Hepatocyte (in vitro differentiated cells): ENCODE measurements at regions not wholly inside any gene's neighbourhood (a gene's known extent, or its start where the extent isn't known, plus 50 kb on each side); places are given as distances from the start of the nearest gene placed in this dataset.

Experiments used
- DNase-seq: peaks from one replicate; pipeline ENCODE4 v3.0.0-alpha.2; 2016; ENCODE audit warnings: low spot score
- H2AFZ ChIP-seq: fragments of 200-600 bp; sonication (generic); 2 replicates; pipeline ENCODE4 v1.6.0; 2016; ENCODE audit warnings: antibody characterized with exemption, mild to moderate bottlenecking
- H3K27ac ChIP-seq: fragments of 200-600 bp; sonication (generic); 2 replicates; pipeline ENCODE4 v1.5.1; 2016; ENCODE audit warnings: mild to moderate bottlenecking
- H3K27me3 ChIP-seq: fragments of 200-600 bp; sonication (generic); 2 replicates; pipeline ENCODE4 v1.6.1; 2016
- H3K36me3 ChIP-seq: fragments of 200-600 bp; sonication (generic); replicated peaks from 2 replicates; pipeline ENCODE4 v1.5.1; 2016; ENCODE audit warnings: low read depth; ENCODE audit not compliant: insufficient read depth
- H3K4me1 ChIP-seq: fragments of 200-600 bp; sonication (generic); 2 replicates; pipeline ENCODE4 v1.5.1; 2016; ENCODE audit warnings: mild to moderate bottlenecking, moderate library complexity; ENCODE audit not compliant: insufficient read depth
- H3K4me2 ChIP-seq: fragments of 200-600 bp; sonication (generic); 2 replicates; pipeline ENCODE4 v1.6.0; 2016
- H3K4me3 ChIP-seq: fragments of 200-600 bp; sonication (generic); 2 replicates; pipeline ENCODE4 v1.5.1; 2016; ENCODE audit warnings: mild to moderate bottlenecking
- H3K79me2 ChIP-seq: fragments of 200-600 bp; sonication (generic); 2 replicates; pipeline ENCODE4 v1.6.0; 2017; ENCODE audit warnings: mild to moderate bottlenecking
- H3K9me2 ChIP-seq: fragments of 200-600 bp; sonication (generic); replicated peaks from 2 replicates; pipeline ENCODE4 v1.6.0; 2017; ENCODE audit warnings: mild to moderate bottlenecking; ENCODE audit not compliant: insufficient read depth
- H3K9me3 ChIP-seq: fragments of 200-600 bp; sonication (generic); 2 replicates; pipeline ENCODE4 v1.5.1; 2016; ENCODE audit warnings: low read depth, mild to moderate bottlenecking
- H4K20me1 ChIP-seq: fragments of 200-600 bp; sonication (generic); 2 replicates; pipeline ENCODE4 v1.6.0; 2016; ENCODE audit warnings: mild to moderate bottlenecking; ENCODE audit not compliant: insufficient read depth, poor library complexity, severe bottlenecking
- EZH2 ChIP-seq: fragments of 200-600 bp; sonication (generic); IDR thresholded peaks from 2 replicates; pipeline ENCODE4 v1.6.1; 2016; ENCODE audit warnings: antibody characterized with exemption, mild to moderate bottlenecking, borderline replicate concordance
- EZH2phosphoT487 ChIP-seq: fragments of 200-600 bp; sonication (generic); IDR thresholded peaks from one replicate; pipeline ENCODE4 v1.6.1; 2018; ENCODE audit warnings: antibody characterized with exemption, mild to moderate bottlenecking, low read depth, moderate library complexity; ENCODE audit not compliant: unreplicated experiment, severe bottlenecking
- WGBS: methylation state at CpG from one replicate; pipeline ENCODE4 v1.1.6; 2016; ENCODE audit warnings: low lambda C conversion rate; ENCODE audit errors: missing lambda C conversion rate; 5-methylcytosine and 5-hydroxymethylcytosine counted together
- TF ChIP-seq, protein P1 (sequence below): fragments of 200-600 bp; sonication (generic); IDR thresholded peaks from 2 replicates; pipeline ENCODE4 v1.5.1; 2016; ENCODE audit warnings: antibody characterized with exemption, mild to moderate bottlenecking; ENCODE audit not compliant: poor library complexity

DNA sequence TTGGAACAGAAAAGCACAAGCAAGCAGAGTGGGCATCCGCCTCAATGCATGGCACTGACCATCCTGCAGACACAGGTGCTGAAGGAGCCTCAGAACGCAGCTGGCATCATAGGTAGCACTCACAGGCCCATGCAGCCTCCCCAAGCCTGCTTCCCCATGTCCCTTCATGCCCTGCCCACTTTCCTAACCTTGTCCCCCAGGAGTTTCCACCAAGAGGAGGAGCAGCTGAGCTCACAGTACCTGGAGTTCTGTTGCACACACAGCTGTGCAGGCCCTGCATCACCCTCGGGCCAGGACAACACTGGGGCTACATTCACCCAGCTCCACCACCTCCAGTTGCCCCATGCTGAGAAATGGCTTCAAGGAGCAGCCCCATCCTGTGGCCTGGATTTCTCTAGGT is 83.4 kb downstream of the SETD4 start:
- H3K4me3 ChIP-seq, result no peak overlapping the region
- no peaks in the 10 kb centered on the region for H4K20me1 ChIP-seq
- no peaks in the 10 kb centered on the region for H3K9me3 ChIP-seq
- H3K27ac ChIP-seq, result no peak overlapping the region
- no peaks in the 10 kb centered on the region for H3K27me3 ChIP-seq
- H3K9me2 ChIP-seq, result no peaks in the 10 kb centered on the region
- TF ChIP-seq, protein P1, sequence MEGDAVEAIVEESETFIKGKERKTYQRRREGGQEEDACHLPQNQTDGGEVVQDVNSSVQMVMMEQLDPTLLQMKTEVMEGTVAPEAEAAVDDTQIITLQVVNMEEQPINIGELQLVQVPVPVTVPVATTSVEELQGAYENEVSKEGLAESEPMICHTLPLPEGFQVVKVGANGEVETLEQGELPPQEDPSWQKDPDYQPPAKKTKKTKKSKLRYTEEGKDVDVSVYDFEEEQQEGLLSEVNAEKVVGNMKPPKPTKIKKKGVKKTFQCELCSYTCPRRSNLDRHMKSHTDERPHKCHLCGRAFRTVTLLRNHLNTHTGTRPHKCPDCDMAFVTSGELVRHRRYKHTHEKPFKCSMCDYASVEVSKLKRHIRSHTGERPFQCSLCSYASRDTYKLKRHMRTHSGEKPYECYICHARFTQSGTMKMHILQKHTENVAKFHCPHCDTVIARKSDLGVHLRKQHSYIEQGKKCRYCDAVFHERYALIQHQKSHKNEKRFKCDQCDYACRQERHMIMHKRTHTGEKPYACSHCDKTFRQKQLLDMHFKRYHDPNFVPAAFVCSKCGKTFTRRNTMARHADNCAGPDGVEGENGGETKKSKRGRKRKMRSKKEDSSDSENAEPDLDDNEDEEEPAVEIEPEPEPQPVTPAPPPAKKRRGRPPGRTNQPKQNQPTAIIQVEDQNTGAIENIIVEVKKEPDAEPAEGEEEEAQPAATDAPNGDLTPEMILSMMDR, result no peak
- no peak overlapping the region for H2AFZ ChIP-seq
- no peaks in the 10 kb centered on the region for H3K36me3 ChIP-seq
- WGBS, result 85% methylated on average over 3 of the region's 3 CpGs
- no peaks in the 10 kb centered on the region for H3K4me1 ChIP-seq
- no peak for DNase-seq
- no peaks in the 10 kb centered on the region for H3K79me2 ChIP-seq
- no peak overlapping the region for H3K4me2 ChIP-seq

DNA sequence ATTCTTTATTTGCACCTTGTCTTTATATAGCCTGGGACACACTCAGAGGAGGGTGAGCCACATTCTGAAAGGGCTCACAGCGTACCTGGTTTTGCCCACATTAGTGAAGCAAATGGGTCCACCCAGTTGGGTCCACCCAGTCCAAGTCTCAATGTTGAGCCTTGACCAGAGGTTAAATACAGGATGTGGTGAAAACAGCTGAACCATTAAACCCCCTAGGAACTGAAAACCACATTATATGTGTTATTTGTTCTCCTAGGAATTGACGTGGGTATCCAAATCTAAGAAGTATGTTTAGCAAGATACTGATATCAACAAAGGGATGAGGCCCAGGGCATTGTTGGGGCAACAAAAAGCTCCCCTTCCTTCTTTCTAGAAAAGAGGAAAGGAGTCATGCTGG is 83.8 kb downstream of the SETD4 start:
- Histone ChIP-seq H3K9me2 (no peaks in the 10 kb centered on the region), H3K4me1 (no peaks in the 10 kb centered on the region), H3K4me3 (no peak overlapping the region), H4K20me1 (no peaks in the 10 kb centered on the region), H2AFZ (no peak overlapping the region), H3K79me2 (no peaks in the 10 kb centered on the region), H3K36me3 (no peaks in the 10 kb centered on the region), H3K9me3 (no peaks in the 10 kb centered on the region), H3K27ac (no peak overlapping the region), H3K4me2 (no peak overlapping the region), H3K27me3 (no peaks in the 10 kb centered on the region)
- TF ChIP-seq, protein P1, result no peak
- TF ChIP-seq EZH2phosphoT487 (no peak), EZH2 (no peak)
- DNase-seq, result no peak
- 88% methylated on average over 2 of the region's 2 CpGs for WGBS

DNA sequence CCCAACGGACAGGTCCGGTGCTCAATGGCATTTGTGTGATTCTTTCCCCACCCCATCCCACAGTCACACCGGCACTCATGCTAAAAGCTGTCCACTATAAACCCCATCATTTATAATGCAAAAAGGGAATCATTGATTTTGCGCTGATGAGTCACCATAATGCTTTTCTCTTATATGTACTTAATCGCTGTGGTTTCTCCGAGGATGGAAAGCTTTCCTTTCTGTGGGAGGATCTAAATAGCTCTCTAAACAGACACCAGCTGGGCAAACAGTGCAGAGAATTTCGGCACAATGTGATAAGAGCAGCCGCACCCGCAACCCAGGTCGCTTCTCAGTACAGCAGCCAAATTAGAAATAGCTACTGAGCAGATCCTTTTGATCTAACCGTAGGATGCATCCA is 85.6 kb downstream of the SETD4 start:
- H3K9me3 ChIP-seq, result no peaks in the 10 kb centered on the region
- H3K4me1 ChIP-seq, result no peaks in the 10 kb centered on the region
- no peak overlapping the region for H2AFZ ChIP-seq
- H4K20me1 ChIP-seq, result no peaks in the 10 kb centered on the region
- 56% methylated on average over 11 of the region's 11 CpGs for WGBS
- no peak overlapping the region for H3K4me3 ChIP-seq
- no peaks in the 10 kb centered on the region for H3K9me2 ChIP-seq
- DNase-seq, result no peak
- H3K27me3 ChIP-seq, result no peaks in the 10 kb centered on the region
- H3K79me2 ChIP-seq, result no peaks in the 10 kb centered on the region
- H3K27ac ChIP-seq, result no peak overlapping the region
- no peaks in the 10 kb centered on the region for H3K36me3 ChIP-seq
- H3K4me2 ChIP-seq, result no peak overlapping the region
- TF ChIP-seq EZH2 (no peak), EZH2phosphoT487 (no peak)
- TF ChIP-seq, protein P1, result no peak

- Histone ChIP-seq H3K79me2 (no peaks in the 10 kb centered on the region), H3K4me2 (no peak overlapping the region), H3K27me3 (no peaks in the 10 kb centered on the region), H2AFZ (no peak overlapping the region), H3K9me3 (no peaks in the 10 kb centered on the region), H3K27ac (no peak overlapping the region), H3K4me3 (no peak overlapping the region), H3K9me2 (no peaks in the 10 kb centered on the region), H3K36me3 (no peaks in the 10 kb centered on the region), H4K20me1 (no peaks in the 10 kb centered on the region), H3K4me1 (no peaks in the 10 kb centered on the region)
- TF ChIP-seq EZH2phosphoT487 (no peak), EZH2 (no peak)
- TF ChIP-seq, protein P1, result no peak
- WGBS, result 95% methylated on average over 1 of the region's 1 CpG
- no peak for DNase-seq
Measured at GRCh38 chr21:35971824-35972223, 88.5 kb downstream of the SETD4 start.
